ENCODE measurements at regions not wholly inside any gene's neighbourhood (a gene's known extent, or its start where the extent isn't known, plus 50 kb on each side); places are given as distances from the start of the nearest gene placed in this dataset.
"Not testable (repeated sequence)": the region's sequence is repeated elsewhere in the genome, so short reads cannot be mapped to it uniquely, and the experiment has no call there.

DNA sequence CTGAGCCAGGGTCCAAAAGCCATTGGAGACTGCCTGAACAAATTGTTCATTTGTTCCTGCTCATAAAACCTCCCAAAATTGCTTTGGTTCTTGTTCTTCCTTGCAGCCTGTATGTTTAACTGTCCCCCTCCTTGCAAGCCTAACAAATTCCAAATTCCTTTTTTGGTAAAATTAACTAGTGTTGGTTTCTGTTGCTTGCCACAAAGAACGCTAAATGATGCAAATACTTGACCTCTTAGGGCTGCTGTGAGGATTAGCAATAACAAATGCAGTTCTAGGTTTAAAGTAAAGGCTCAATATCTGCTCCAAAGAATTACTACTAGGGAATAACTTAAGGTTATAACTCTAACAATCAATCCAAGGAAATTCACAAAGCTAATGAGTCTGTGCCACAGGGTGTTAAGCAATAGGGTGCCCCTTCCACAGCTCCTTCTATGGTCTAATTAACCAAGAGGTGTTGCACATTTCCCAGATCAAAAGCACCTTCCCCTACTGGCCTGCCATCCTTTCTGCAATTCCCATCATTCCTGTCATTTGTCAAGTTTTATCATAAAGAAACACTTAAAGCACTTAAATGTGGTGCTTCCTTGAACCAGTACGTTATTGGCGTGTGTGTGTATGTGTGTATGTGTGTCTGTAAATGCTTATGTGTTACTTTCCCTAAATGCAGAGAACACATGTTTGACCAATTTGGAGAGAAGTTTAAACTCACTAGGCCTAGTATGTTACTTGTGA, 110.2 kb downstream of the RAP2A start (continued):
- TF ChIP-seq ZNF462 (CRISPR knock-in tag; IDR thresholded peaks at IDR 0.05) (no peak), CREB1 (CRISPR knock-in tag; IDR thresholded peaks at IDR 0.05; ENCODE audit: low read depth) (no peak)
- TF ChIP-seq, protein P1, sequence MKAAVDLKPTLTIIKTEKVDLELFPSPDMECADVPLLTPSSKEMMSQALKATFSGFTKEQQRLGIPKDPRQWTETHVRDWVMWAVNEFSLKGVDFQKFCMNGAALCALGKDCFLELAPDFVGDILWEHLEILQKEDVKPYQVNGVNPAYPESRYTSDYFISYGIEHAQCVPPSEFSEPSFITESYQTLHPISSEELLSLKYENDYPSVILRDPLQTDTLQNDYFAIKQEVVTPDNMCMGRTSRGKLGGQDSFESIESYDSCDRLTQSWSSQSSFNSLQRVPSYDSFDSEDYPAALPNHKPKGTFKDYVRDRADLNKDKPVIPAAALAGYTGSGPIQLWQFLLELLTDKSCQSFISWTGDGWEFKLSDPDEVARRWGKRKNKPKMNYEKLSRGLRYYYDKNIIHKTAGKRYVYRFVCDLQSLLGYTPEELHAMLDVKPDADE (IDR thresholded peaks at IDR 0.05): no peak

- H3K36me3 ChIP-seq (ENCODE audit: insufficient read depth); H4K20me1 ChIP-seq (replicated peaks; ENCODE audit: insufficient read depth); H3K27ac ChIP-seq (ENCODE audit: low read depth); DNase-seq (ENCODE audit: low spot score); H3F3A ChIP-seq (replicated peaks; ENCODE audit: low read depth); H3K4me3 Mint-ChIP-seq; H3K4me3 ChIP-seq; H3K36me3 Mint-ChIP-seq (ENCODE audit: low read depth); H2AFZ ChIP-seq; H3K27me3 ChIP-seq (ENCODE audit: insufficient read depth); H3K27ac Mint-ChIP-seq; ATAC-seq; H3K79me2 ChIP-seq (replicated peaks; ENCODE audit: insufficient read depth); H3K27me3 Mint-ChIP-seq (ENCODE audit: insufficient read depth, low read depth, poor library complexity); H3K4me1 ChIP-seq (ENCODE audit: insufficient read depth); H3K9me2 ChIP-seq (ENCODE audit: insufficient read depth); H3K4me1 Mint-ChIP-seq; H3K4me2 ChIP-seq: not testable (repeated sequence)
- H3K9me3 Mint-ChIP-seq: peaks cover 17% of the 10 kb centered on the region; the same call in 2 of the 3 replicates
These were observed 111.1 kb downstream of the RAP2A start for GRCh38 chr13:97544971-97545499.
